Endodermal cell (in vitro differentiated cells): ENCODE measurements at regions not wholly inside any gene's neighbourhood (a gene's known extent, or its start where the extent isn't known, plus 50 kb on each side); places are given as distances from the start of the nearest gene placed in this dataset.

ENCODE experiments used
- DNase-seq: peaks from one replicate; pipeline ENCODE4 v3.0.0-alpha.2; 2017
- H3K27ac ChIP-seq: 2 replicates; pipeline ENCODE4 v1.5.1; 2013; ENCODE audit warnings: mild to moderate bottlenecking, low read depth, low read length, moderate library complexity
- H3K27me3 ChIP-seq: 2 replicates; pipeline ENCODE4 v1.6.1; 2013; ENCODE audit warnings: mild to moderate bottlenecking, low read length, moderate library complexity; ENCODE audit not compliant: insufficient read depth, control insufficient read depth, poor library complexity, severe bottlenecking
- H3K36me3 ChIP-seq: 2 replicates; pipeline ENCODE4 v1.7.0; 2013; ENCODE audit warnings: mild to moderate bottlenecking, low read length, moderate library complexity; ENCODE audit not compliant: control insufficient read depth, insufficient read depth
- H3K4me1 ChIP-seq: one replicate; pipeline ENCODE4 v1.7.0; 2013; ENCODE audit warnings: low read length; ENCODE audit not compliant: control insufficient read depth, insufficient read depth
- H3K4me3 ChIP-seq: 2 replicates; pipeline ENCODE4 v1.5.1; 2013; ENCODE audit warnings: mild to moderate bottlenecking, low read length, moderate library complexity
- H3K9ac ChIP-seq: 2 replicates; pipeline ENCODE4 v1.6.1; 2013; ENCODE audit warnings: mild to moderate bottlenecking, low read length, moderate library complexity; ENCODE audit not compliant: poor library complexity, severe bottlenecking; ENCODE audit errors: extremely low read depth
- H3K9me3 ChIP-seq: 2 replicates; pipeline ENCODE4 v1.6.1; 2013; ENCODE audit warnings: mild to moderate bottlenecking, low read length, moderate library complexity; ENCODE audit not compliant: control insufficient read depth
- H3K27ac Mint-ChIP-seq: 2 replicates; pipeline ENCODE4 v1.8.0; 2020; ENCODE audit warnings: mixed read lengths
- H3K27me3 Mint-ChIP-seq: 2 replicates; pipeline ENCODE4 v1.8.0; 2021; ENCODE audit warnings: mild to moderate bottlenecking, mixed read lengths; ENCODE audit not compliant: insufficient read depth
- H3K36me3 Mint-ChIP-seq: 2 replicates; pipeline ENCODE4 v1.8.0; 2020; ENCODE audit warnings: low read depth, mixed read lengths
- H3K4me1 Mint-ChIP-seq: 2 replicates; pipeline ENCODE4 v1.8.0; 2020; ENCODE audit warnings: mixed read lengths
- H3K4me3 Mint-ChIP-seq: 2 replicates; pipeline ENCODE4 v1.8.0; 2020; ENCODE audit warnings: mild to moderate bottlenecking, moderate library complexity, mixed read lengths
- H3K9me3 Mint-ChIP-seq: 2 replicates; pipeline ENCODE4 v1.8.0; 2020; ENCODE audit warnings: mild to moderate bottlenecking, mixed read lengths
- WGBS, 2 experiments: methylation state at CpG; one replicate each; pipeline versions ENCODE4 v1.1.5 to v1.1.7; 2013; ENCODE audit warnings: missing lambda C conversion rate in 2 of 2, mixed read lengths in 1 of 2; ENCODE audit not compliant: insufficient coverage in 1 of 2, insufficient read length in 1 of 2; 5-methylcytosine and 5-hydroxymethylcytosine counted together
- TF ChIP-seq, protein P1 (sequence below): fragments of 200-600 bp; sonication (generic); conservative IDR thresholded peaks from 2 replicates; pipeline ENCODE4 v1.5.0; 2021; ENCODE audit warnings: antibody characterized with exemption, mild to moderate bottlenecking

DNA sequence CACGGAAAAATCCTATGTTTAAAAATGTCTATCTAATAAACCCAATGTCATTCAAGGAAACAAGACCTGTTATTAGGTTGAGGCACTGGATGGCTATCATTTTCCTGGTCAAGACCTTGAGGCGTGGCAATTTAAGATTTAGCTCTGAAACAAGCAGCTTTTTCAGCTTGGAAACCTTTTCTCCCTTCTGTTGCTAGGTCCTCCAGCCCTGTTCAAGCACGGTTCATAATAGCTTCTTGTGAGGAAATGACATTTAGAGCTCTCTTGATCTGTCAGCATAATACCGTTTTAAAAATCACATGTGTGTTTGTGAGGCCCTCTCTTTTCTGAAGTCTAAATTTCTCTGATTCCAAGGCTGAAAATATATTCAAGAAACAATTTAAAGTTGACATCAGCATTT is 133.6 kb upstream of the GRPR start:
- Mint-ChIP-seq H3K4me1 (peaks cover 12% of the 10 kb centered on the region), H3K4me3 (no peak overlapping the region), H3K27ac (no peak overlapping the region), H3K27me3 (no peaks in the 10 kb centered on the region), H3K36me3 (peaks cover 9% of the 10 kb centered on the region), H3K9me3 (peaks cover 26% of the 10 kb centered on the region)
- no peaks in the 10 kb centered on the region for H3K27me3 ChIP-seq
- no peak overlapping the region for H3K9ac ChIP-seq
- no peaks in the 10 kb centered on the region for H3K4me1 ChIP-seq
- no peak overlapping the region for H3K27ac ChIP-seq
- TF ChIP-seq, protein P1, sequence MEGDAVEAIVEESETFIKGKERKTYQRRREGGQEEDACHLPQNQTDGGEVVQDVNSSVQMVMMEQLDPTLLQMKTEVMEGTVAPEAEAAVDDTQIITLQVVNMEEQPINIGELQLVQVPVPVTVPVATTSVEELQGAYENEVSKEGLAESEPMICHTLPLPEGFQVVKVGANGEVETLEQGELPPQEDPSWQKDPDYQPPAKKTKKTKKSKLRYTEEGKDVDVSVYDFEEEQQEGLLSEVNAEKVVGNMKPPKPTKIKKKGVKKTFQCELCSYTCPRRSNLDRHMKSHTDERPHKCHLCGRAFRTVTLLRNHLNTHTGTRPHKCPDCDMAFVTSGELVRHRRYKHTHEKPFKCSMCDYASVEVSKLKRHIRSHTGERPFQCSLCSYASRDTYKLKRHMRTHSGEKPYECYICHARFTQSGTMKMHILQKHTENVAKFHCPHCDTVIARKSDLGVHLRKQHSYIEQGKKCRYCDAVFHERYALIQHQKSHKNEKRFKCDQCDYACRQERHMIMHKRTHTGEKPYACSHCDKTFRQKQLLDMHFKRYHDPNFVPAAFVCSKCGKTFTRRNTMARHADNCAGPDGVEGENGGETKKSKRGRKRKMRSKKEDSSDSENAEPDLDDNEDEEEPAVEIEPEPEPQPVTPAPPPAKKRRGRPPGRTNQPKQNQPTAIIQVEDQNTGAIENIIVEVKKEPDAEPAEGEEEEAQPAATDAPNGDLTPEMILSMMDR, result no peak
- no peak overlapping the region for H3K4me3 ChIP-seq
- 91% methylated on average over 4 of the region's 4 CpGs; no CpG with 5 or more reads in 1 of the 2 experiments for WGBS, 2 experiments
- H3K9me3 ChIP-seq, result peaks cover 1% of the 10 kb centered on the region
- H3K36me3 ChIP-seq, result no peaks in the 10 kb centered on the region
- DNase-seq, result no peak

DNA sequence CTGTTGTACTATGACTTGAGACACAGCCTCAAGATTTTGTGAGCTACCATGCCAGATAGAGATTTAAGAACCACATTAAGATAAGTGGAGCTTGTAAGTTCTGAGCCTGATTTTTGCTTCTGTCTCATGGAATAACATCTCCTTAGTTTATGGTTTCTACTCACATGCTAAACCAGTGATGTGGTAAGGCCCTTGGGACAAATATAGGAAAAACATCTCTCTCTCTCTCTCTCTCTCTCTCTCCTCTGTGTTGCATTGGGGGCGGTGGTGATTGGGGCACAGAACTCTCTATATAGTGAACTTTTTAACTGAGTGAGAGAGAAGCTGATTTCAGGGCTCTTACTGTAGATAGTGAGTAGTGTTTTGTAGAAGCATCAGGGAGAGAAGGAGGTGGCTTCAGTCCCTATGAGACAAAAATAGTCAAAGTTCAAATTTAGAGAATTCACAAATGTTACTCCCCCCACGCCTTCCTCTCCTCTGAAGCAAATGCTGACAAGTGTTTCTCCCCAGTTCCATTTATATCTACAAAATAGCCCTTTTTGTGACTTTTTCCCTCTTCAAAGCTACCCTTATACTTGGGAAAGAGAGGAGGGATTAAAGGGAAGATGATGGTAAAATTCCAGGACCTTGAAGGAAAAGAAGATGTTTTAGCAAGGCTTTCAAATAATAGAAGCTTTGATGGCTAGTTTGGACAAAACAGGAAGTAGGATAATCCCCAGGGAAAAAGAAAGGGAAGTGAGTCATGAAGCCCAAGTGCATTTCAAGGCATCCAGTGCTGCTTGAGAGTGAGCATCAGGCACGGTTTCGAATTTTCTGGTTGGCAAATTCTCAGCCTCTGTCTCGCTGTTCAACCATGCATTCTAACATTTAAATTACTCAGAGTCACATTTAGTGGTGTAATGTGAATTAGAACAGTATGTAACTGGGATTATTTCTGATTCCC is 134.3 kb upstream of the AP1S2 start:
- no peak for DNase-seq
- Histone ChIP-seq H3K9me3 (no peaks in the 10 kb centered on the region), H3K27me3 (no peaks in the 10 kb centered on the region), H3K4me3 (no peak overlapping the region), H3K9ac (no peak overlapping the region), H3K27ac (no peak overlapping the region), H3K36me3 (no peaks in the 10 kb centered on the region), H3K4me1 (no peaks in the 10 kb centered on the region)
- TF ChIP-seq, protein P1, result no peak
- Mint-ChIP-seq H3K27ac (no peak overlapping the region), H3K27me3 (no peaks in the 10 kb centered on the region), H3K4me1 (peaks cover 12% of the 10 kb centered on the region), H3K9me3 (peaks cover 19% of the 10 kb centered on the region), H3K4me3 (no peak overlapping the region), H3K36me3 (peaks cover 9% of the 10 kb centered on the region)
- 79% methylated on average over 3 of the region's 5 CpGs; no CpG with 5 or more reads in 1 of the 2 experiments for WGBS, 2 experiments

DNA sequence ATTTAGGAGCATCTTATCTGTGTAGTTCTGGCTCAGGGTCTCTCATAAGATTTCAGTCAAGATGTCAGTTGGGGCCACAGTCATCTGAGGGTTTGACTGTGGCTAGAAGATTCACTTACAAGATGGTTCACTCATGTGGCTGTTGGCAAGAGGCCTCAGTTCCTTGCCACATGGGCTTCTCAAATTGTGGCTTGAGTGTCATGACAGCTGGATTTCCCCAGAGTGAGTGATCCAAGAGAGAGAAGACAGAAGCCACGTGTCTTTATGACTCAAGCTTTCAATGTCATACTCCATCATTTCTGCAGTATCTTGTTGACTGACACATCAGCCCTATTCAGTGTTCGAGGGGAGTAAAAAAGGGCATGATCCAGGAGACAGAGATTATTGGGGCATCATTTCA is 131.3 kb upstream of the AP1S2 start:
- TF ChIP-seq, protein P1, result no peak
- Mint-ChIP-seq H3K27ac (no peak overlapping the region), H3K4me1 (peaks cover 25% of the 10 kb centered on the region), H3K36me3 (peaks cover 6% of the 10 kb centered on the region), H3K27me3 (no peaks in the 10 kb centered on the region), H3K4me3 (no peak overlapping the region), H3K9me3 (peaks cover 11% of the 10 kb centered on the region)
- H3K9ac ChIP-seq, result no peak overlapping the region
- 96% methylated on average over 2 of the region's 2 CpGs; no CpG with 5 or more reads in 1 of the 2 experiments for WGBS, 2 experiments
- DNase-seq, result no peak
- H3K4me3 ChIP-seq, result no peak overlapping the region
- no peak overlapping the region for H3K27ac ChIP-seq
- no peaks in the 10 kb centered on the region for H3K9me3 ChIP-seq
- no peaks in the 10 kb centered on the region for H3K36me3 ChIP-seq
- no peaks in the 10 kb centered on the region for H3K4me1 ChIP-seq
- no peaks in the 10 kb centered on the region for H3K27me3 ChIP-seq
